ENCODE measurements at regions not wholly inside any gene's neighbourhood (a gene's known extent, or its start where the extent isn't known, plus 50 kb on each side); places are given as distances from the start of the nearest gene placed in this dataset.

DNA sequence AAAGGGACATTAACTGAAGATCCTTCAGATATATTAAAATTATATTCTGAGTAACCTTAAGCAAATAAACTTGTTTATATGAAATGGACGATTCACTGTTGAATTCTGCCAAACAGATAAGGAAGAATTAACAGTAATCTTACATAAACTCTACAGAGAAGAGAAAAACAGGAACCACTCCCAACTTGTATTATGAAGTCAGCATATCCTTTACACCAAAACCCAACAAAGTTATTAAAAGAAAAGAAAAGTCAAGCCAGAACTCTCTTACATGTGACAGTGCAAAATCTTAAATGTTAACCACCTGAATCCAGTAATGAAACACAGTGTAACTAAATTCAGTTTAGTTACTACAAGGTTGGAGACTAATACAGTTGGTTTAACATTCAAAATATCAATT is 185.8 kb downstream of the DEPDC1B start:
- TF ChIP-seq, protein P1, sequence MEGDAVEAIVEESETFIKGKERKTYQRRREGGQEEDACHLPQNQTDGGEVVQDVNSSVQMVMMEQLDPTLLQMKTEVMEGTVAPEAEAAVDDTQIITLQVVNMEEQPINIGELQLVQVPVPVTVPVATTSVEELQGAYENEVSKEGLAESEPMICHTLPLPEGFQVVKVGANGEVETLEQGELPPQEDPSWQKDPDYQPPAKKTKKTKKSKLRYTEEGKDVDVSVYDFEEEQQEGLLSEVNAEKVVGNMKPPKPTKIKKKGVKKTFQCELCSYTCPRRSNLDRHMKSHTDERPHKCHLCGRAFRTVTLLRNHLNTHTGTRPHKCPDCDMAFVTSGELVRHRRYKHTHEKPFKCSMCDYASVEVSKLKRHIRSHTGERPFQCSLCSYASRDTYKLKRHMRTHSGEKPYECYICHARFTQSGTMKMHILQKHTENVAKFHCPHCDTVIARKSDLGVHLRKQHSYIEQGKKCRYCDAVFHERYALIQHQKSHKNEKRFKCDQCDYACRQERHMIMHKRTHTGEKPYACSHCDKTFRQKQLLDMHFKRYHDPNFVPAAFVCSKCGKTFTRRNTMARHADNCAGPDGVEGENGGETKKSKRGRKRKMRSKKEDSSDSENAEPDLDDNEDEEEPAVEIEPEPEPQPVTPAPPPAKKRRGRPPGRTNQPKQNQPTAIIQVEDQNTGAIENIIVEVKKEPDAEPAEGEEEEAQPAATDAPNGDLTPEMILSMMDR (IDR thresholded peaks at IDR 0.05; ENCODE audit: control extremely low read depth, extremely low read depth): no peak
- 7 to 10% methylated on average over 1 of the region's 1 CpG for WGBS, 2 donors
- Histone ChIP-seq H3K36me3 (ENCODE audit: control insufficient read depth in 4 of 4, insufficient read depth in 4 of 4, low read length in 4 of 4) (no peaks in the 10 kb centered on the region), H3K27me3 (ENCODE audit: control insufficient read depth in 3 of 3, insufficient read depth in 3 of 3, low read length in 2 of 3) (no peaks in the 10 kb centered on the region), H3K4me3 (no peak overlapping the region), H3K9me3 (ENCODE audit: control insufficient read depth in 4 of 4, insufficient read depth in 3 of 4, low read length in 3 of 4) (no peaks in the 10 kb centered on the region), H3K4me1 (ENCODE audit: control insufficient read depth in 5 of 5, insufficient read depth in 5 of 5, low read length in 5 of 5) (peaks cover 0 to 5% (median 0%) of the 10 kb centered on the region in 5 donors), H3K27ac (ENCODE audit: low read depth in 1 of 2, low read length in 1 of 2) (no peak overlapping the region), H3K9ac (ENCODE audit: insufficient read depth in 1 of 2, low read length in 2 of 2) (no peak overlapping the region)
- ATAC-seq (ENCODE audit: insufficient read depth, low FRiP score) (no peak), DNase-seq (no peak)

DNA sequence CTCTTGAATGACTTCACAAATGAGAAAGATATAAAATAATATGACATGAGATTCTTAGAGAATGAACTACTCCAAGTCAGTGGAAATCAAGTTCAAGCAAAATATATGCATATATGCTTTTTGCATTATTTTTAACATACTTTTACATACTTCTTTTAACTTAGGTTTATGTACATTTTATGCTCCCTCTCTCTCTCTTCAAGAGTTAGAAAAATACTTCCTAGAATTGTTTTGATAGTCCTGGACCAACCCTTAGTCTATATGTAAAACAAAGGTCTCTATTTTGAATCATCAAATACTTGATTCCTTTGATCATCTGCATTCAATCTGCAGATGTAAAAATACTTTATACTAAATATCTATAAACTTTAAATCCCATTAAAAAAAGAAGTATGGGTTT is 187.8 kb downstream of the DEPDC1B start:
- H3K27ac ChIP-seq (ENCODE audit: low read depth in 1 of 2, low read length in 1 of 2): no peak overlapping the region
- H3K36me3 ChIP-seq (ENCODE audit: control insufficient read depth in 4 of 4, insufficient read depth in 4 of 4, low read length in 4 of 4): no peaks in the 10 kb centered on the region
- TF ChIP-seq, protein P1 (IDR thresholded peaks at IDR 0.05; ENCODE audit: control extremely low read depth, extremely low read depth): no peak
- H3K9me3 ChIP-seq (ENCODE audit: control insufficient read depth in 4 of 4, insufficient read depth in 3 of 4, low read length in 3 of 4): no peaks in the 10 kb centered on the region
- H3K9ac ChIP-seq (ENCODE audit: insufficient read depth in 1 of 2, low read length in 2 of 2): no peak overlapping the region
- ATAC-seq (ENCODE audit: insufficient read depth, low FRiP score): no peak
- no peak overlapping the region for H3K4me3 ChIP-seq
- H3K27me3 ChIP-seq (ENCODE audit: control insufficient read depth in 3 of 3, insufficient read depth in 3 of 3, low read length in 2 of 3): no peaks in the 10 kb centered on the region
- no peak for DNase-seq
- no peaks in the 10 kb centered on the region for H3K4me1 ChIP-seq (ENCODE audit: control insufficient read depth in 5 of 5, insufficient read depth in 5 of 5, low read length in 5 of 5)

DNA sequence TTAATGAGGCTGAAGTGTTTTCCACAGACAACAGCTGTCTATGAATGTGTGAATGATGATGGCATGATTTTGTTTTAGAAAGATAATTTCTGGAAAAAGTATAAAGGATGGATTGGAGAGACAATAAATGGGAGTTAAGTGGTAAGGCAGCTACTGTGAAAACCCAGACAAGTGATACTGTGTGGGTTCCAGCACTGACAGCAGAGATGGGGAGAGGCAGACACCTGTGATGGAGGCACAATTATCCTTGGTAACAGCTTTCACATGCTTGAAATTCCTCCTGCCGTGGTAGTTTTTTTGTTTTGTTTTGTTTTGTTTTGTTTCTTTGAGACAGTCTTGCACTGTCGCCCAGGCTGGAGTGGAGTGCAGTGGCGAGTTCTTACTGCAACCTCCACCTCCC is 189.3 kb downstream of the DEPDC1B start:
- Histone ChIP-seq H3K36me3 (ENCODE audit: control insufficient read depth in 4 of 4, insufficient read depth in 4 of 4, low read length in 4 of 4) (no peaks in the 10 kb centered on the region), H3K4me3 (no peak overlapping the region), H3K27me3 (ENCODE audit: control insufficient read depth in 3 of 3, insufficient read depth in 3 of 3, low read length in 2 of 3) (no peaks in the 10 kb centered on the region), H3K9me3 (ENCODE audit: control insufficient read depth in 4 of 4, insufficient read depth in 3 of 4, low read length in 3 of 4) (no peaks in the 10 kb centered on the region), H3K27ac (ENCODE audit: low read depth in 1 of 2, low read length in 1 of 2) (no peak overlapping the region), H3K4me1 (ENCODE audit: control insufficient read depth in 5 of 5, insufficient read depth in 5 of 5, low read length in 5 of 5) (no peaks in the 10 kb centered on the region), H3K9ac (ENCODE audit: insufficient read depth in 1 of 2, low read length in 2 of 2) (no peak overlapping the region)
- WGBS, 2 donors: 82 to 85% methylated on average over 3 of the region's 3 CpGs
- no peak for ATAC-seq (ENCODE audit: insufficient read depth, low FRiP score)
- no peak for DNase-seq
- TF ChIP-seq, protein P1 (IDR thresholded peaks at IDR 0.05; ENCODE audit: control extremely low read depth, extremely low read depth): no peak

DNA sequence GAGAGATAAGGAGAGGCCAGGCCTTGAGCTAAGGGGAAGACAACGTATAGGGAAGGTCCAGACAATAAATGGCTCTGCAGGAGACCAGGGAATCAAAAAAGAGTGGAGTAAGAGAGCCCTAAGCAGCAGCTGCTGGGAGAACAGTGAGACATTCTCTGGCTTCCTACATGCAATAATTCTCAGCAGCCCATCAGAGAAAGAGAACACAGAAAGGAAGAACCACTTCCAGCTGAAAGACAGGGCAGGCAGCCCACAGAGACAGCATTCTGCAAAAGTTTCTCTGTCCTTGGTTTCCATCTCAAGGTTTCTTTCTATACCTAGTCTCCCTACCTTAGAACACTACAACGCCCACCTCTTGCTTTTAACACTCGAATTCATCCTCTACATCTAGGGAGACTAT is 189.9 kb downstream of the DEPDC1B start:
- ATAC-seq (ENCODE audit: insufficient read depth, low FRiP score): no peak

More for the DNA sequence above, 189.9 kb downstream of the DEPDC1B start:
- TF ChIP-seq, protein P1 (IDR thresholded peaks at IDR 0.05; ENCODE audit: control extremely low read depth, extremely low read depth): no peak
- no peak for DNase-seq
- WGBS, 2 donors: 83 to 84% methylated on average over 3 of the region's 3 CpGs
- Histone ChIP-seq H3K4me1 (ENCODE audit: control insufficient read depth in 5 of 5, insufficient read depth in 5 of 5, low read length in 5 of 5) (no peaks in the 10 kb centered on the region), H3K4me3 (no peak overlapping the region), H3K9me3 (ENCODE audit: control insufficient read depth in 4 of 4, insufficient read depth in 3 of 4, low read length in 3 of 4) (no peaks in the 10 kb centered on the region), H3K36me3 (ENCODE audit: control insufficient read depth in 4 of 4, insufficient read depth in 4 of 4, low read length in 4 of 4) (no peaks in the 10 kb centered on the region), H3K27me3 (ENCODE audit: control insufficient read depth in 3 of 3, insufficient read depth in 3 of 3, low read length in 2 of 3) (no peaks in the 10 kb centered on the region), H3K9ac (ENCODE audit: insufficient read depth in 1 of 2, low read length in 2 of 2) (no peak overlapping the region), H3K27ac (ENCODE audit: low read depth in 1 of 2, low read length in 1 of 2) (no peak overlapping the region)

Measured in lung (tissue), 11 donors.